ENCODE measurements at regions not wholly inside any gene's neighbourhood (a gene's known extent, or its start where the extent isn't known, plus 50 kb on each side); places are given as distances from the start of the nearest gene placed in this dataset.
A peak's percentile ranks its signal among the peaks of the same experiment; 100 is the strongest.

DNA sequence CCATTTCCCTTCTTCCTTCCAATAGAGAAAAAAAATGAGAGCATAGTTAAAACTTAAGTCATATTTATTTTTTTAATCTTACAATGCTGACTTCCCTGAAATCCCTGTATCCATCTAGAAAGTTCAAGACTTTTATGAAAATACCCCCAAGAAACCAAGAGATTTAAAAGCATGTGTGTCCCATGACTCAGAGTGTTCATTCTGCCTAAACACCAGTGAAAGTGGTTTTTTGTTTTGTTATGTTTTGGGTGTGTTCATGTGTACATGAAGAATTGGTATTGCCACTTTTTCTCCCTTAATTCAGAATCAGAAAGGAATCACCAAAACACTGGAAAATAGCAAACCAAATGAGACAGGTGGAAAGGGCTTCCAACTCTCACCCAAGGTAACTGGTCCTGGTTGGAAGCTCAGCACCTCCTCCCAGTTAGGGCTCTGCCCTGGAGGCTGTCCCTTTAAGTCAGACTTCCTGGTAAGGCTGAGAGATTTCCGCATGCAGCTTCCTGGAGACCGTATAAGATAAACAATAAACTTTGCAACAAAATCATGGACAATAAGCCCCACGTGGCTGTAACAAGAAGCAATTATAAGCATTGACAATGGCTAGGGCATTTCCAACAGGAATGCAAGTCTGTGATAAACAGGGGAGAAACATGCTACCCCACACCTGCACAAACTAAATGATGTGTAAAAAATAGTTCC, 121.9 kb upstream of the ARHGEF3 start:
- Histone ChIP-seq H3K4me2 (ENCODE audit: low read depth, low read length) (no peak overlapping the region), H3K79me1 (ENCODE audit: low read depth in 1 of 2, low read length in 2 of 2) (no peaks in the 10 kb centered on the region), H3K56ac (ENCODE audit: extremely low read depth, insufficient read depth, low read length) (no peak overlapping the region), H4K91ac (ENCODE audit: insufficient read depth, low read depth, low read length) (no peak overlapping the region), H3K23ac (ENCODE audit: low read depth, low read length) (no peak overlapping the region), H3K27me3 (ENCODE audit: control insufficient read depth, insufficient read depth, low read length) (no peaks in the 10 kb centered on the region), H4K5ac (ENCODE audit: low read depth, low read length) (no peak overlapping the region), H3K9me3 (ENCODE audit: control insufficient read depth, insufficient read depth, low read length) (no peaks in the 10 kb centered on the region), H3K9ac (ENCODE audit: low read depth, low read length) (no peak overlapping the region), H3K36me3 (ENCODE audit: control insufficient read depth, insufficient read depth, low read length) (no peaks in the 10 kb centered on the region), H2AK5ac (ENCODE audit: low read depth, low read length) (no peak overlapping the region), H4K8ac (ENCODE audit: low read depth in 2 of 2, low read length in 2 of 2) (no peak overlapping the region), H4K20me1 (ENCODE audit: insufficient read depth, low read length) (no peaks in the 10 kb centered on the region), H3K9me1 (ENCODE audit: insufficient read depth, low read length) (0 out of 2 replicates have a peak, but pooled peaks cover 8% of the 10 kb centered on the region), H2BK20ac (ENCODE audit: low read depth, low read length) (no peak overlapping the region), H3K4me3 (ENCODE audit: insufficient read depth, low read depth, low read length) (no peak overlapping the region), H2AK9ac (replicated peaks; ENCODE audit: low read depth, low read length, poor library complexity) (no peak overlapping the region), H3K14ac (replicated peaks; ENCODE audit: low read depth, low read length) (no peak overlapping the region), H3K18ac (ENCODE audit: low read depth, low read length) (no peak overlapping the region; the same call in 1 of the 2 replicates), H2BK15ac (ENCODE audit: low read depth, low read length) (no peak overlapping the region), H2BK120ac (ENCODE audit: low read depth, low read length) (no peak overlapping the region), H3K4ac (ENCODE audit: low read depth, low read length) (no peak overlapping the region), H2AFZ (replicated peaks; ENCODE audit: low read length, poor library complexity) (no peak overlapping the region), H3K27ac (ENCODE audit: insufficient read depth, low read length) (no peak overlapping the region), H3K4me1 (ENCODE audit: control insufficient read depth, insufficient read depth, low read length) (peaks cover 4% of the 10 kb centered on the region), H2BK5ac (ENCODE audit: low read depth, low read length, poor library complexity, severe bottlenecking) (no peak overlapping the region)
- dilution Hi-C loops (cut with HindIII; ENCODE audit: low sequenced_read_pairs, unreplicated experiment) = no loop called here
- in situ Hi-C loops (cut with MboI; ENCODE audit: low sequenced_read_pairs) = no loop called here
- peak; percentile 35 for DNase-seq
- POLR2A ChIA-PET (ENCODE audit: unreplicated experiment) = no interaction called here
- no TSS peak for BruUV-seq (replicated peaks)
- intact Hi-C loops (cut with micrococcal nuclease) = no loop called here
- TF ChIP-seq MAZ (IDR thresholded peaks at IDR 0.05; ENCODE audit: borderline replicate concordance, low read depth, low read length) (no peak), SMC3 (IDR thresholded peaks at IDR 0.05; ENCODE audit: low read depth, low read length) (no peak), CEBPB (IDR thresholded peaks at IDR 0.05; ENCODE audit: low read depth, low read length) (no peak), RFX5 (IDR thresholded peaks at IDR 0.05; ENCODE audit: low read depth, low read length) (no peak), CTCF (conservative IDR thresholded peaks at IDR 0.05; ENCODE audit: low read depth, low read length) (no peak), MXI1 (IDR thresholded peaks at IDR 0.05; ENCODE audit: borderline replicate concordance, low read depth, low read length) (no peak), POLR2A (IDR thresholded peaks at IDR 0.05; ENCODE audit: low read depth, low read length) (no peak)
- WGBS, 2 experiments (ENCODE audit: extremely low coverage in 2 of 2, insufficient read length in 1 of 2) = no CpG with 5 or more reads among the region's 3 CpGs
- CTCF ChIA-PET = interaction anchor here (0.8 kb wide), 1 partner anchor 224 kb away, joined by 3 read pairs; no protein-coding TSS in a partner anchor
- no peak; the same call in 1 of the 2 replicates for ATAC-seq (ENCODE audit: low read depth)
